Left colon (tissue), 2 donors: ENCODE measurements at regions not wholly inside any gene's neighbourhood (a gene's known extent, or its start where the extent isn't known, plus 50 kb on each side); places are given as distances from the start of the nearest gene placed in this dataset.
"Not testable (repeated sequence)": the region's sequence is repeated elsewhere in the genome, so short reads cannot be mapped to it uniquely, and the experiment has no call there.

Source experiments
- ATAC-seq: fragments of 200-7000 bp; cut with Tn5 transposase; one replicate; pipeline ENCODE4 v1.9.1; 2020; ENCODE audit warnings: mild to moderate bottlenecking, moderate library complexity
- DNase-seq, 2 donors: peaks; one replicate each; pipeline ENCODE4 v3.0.0-alpha.2; 2020
- intact Hi-C, 2 donors: fragments of 100-400 bp; cut with DNase I in 1 of 2; cut with micrococcal nuclease in 1 of 2; formaldehyde crosslinking; loops; one replicate each; pipeline versions ENCODE4 v1.11.2 to v1.14.0; 2022; cut with DNase I, micrococcal nuclease
- donor health status: DM: no; HTN: no; CAD: no.
- donor health status: DM: yes; HTN: yes; CAD: no.

GRCh38 chr2:62415019-62415431 lies 91.0 kb downstream of the TMEM17 start:
- intact Hi-C loops: no loop called here
- no peak for DNase-seq
- ATAC-seq: peak; percentile 16

- DNase-seq (no peak), ATAC-seq (no peak)
- intact Hi-C loops: loop anchor here in 1 of 2 donors (2.0 to 5.0 kb wide), 3 partner anchors 216 to 494 kb away; partner anchors contain the start of gene B3GNT2
Measured at GRCh38 chr2:62413116-62413663, 92.8 kb downstream of the TMEM17 start.

GRCh38 chr2:62412347-62412742 lies 93.7 kb downstream of the TMEM17 start:
- peak; percentile 14 for ATAC-seq

GRCh38 chr2:62410926-62411456 lies 95.0 kb downstream of the TMEM17 start:
- DNase-seq (no peak), ATAC-seq (no peak)
- intact Hi-C loops: loop anchor here in 1 of 2 donors (5.0 kb wide), 2 partner anchors 214 to 419 kb away; partner anchors contain the start of gene B3GNT2

More at GRCh38 chr2:62412347-62412742, 93.7 kb downstream of the TMEM17 start:
- DNase-seq: no peak
- intact Hi-C loops: loop anchor here in 1 of 2 donors (2.0 to 5.0 kb wide), 3 partner anchors 215 to 494 kb away; partner anchors contain the start of gene B3GNT2

GRCh38 chr2:62410015-62410453 lies 96.0 kb downstream of the TMEM17 start:
- DNase-seq (no peak), ATAC-seq (peak; percentile 50)
- intact Hi-C loops: loop anchor here in 1 of 2 donors (5.0 kb wide), 2 partner anchors 213 to 418 kb away; partner anchors contain the start of gene B3GNT2

GRCh38 chr2:62409442-62409841 lies 96.6 kb downstream of the TMEM17 start:
- DNase-seq (no peak), ATAC-seq (no peak)
- intact Hi-C loops: loop anchor here in 1 of 2 donors (10.0 kb wide), 1 partner anchor 415 kb away; no protein-coding TSS in a partner anchor

GRCh38 chr2:62408241-62408677 lies 97.7 kb downstream of the TMEM17 start:
- ATAC-seq (no peak), DNase-seq (no peak)
- intact Hi-C loops: loop anchor here in 1 of 2 donors (10.0 kb wide), 1 partner anchor 413 kb away; no protein-coding TSS in a partner anchor

GRCh38 chr2:62407838-62408237 lies 98.2 kb downstream of the TMEM17 start:
- ATAC-seq: no peak
- DNase-seq: no peak
- intact Hi-C loops: loop anchor here in 1 of 2 donors (10.0 kb wide), 1 partner anchor 413 kb away; no protein-coding TSS in a partner anchor

- intact Hi-C loops: loop anchor here in 1 of 2 donors (10.0 kb wide), 1 partner anchor 413 kb away; no protein-coding TSS in a partner anchor
- ATAC-seq (no peak), DNase-seq (no peak)
Measured at GRCh38 chr2:62407401-62407800, 98.6 kb downstream of the TMEM17 start.

- intact Hi-C loops: loop anchor here in 1 of 2 donors (10.0 kb wide), 1 partner anchor 412 kb away; no protein-coding TSS in a partner anchor
Measured at GRCh38 chr2:62406573-62407043, 99.4 kb downstream of the TMEM17 start.

GRCh38 chr2:62404913-62405312 lies 101.1 kb downstream of the TMEM17 start:
- ATAC-seq (no peak), DNase-seq (no peak)
- intact Hi-C loops: loop anchor here in 1 of 2 donors (10.0 kb wide), 1 partner anchor 410 kb away; no protein-coding TSS in a partner anchor

More at GRCh38 chr2:62406573-62407043, 99.4 kb downstream of the TMEM17 start:
- ATAC-seq (peak; percentile 69), DNase-seq (no peak)

GRCh38 chr2:62402156-62402555 lies 103.8 kb downstream of the TMEM17 start:
- ATAC-seq (no peak), DNase-seq (no peak)
- intact Hi-C loops: loop anchor here in 1 of 2 donors (10.0 kb wide), 1 partner anchor 407 kb away; no protein-coding TSS in a partner anchor

GRCh38 chr2:62398356-62398755 lies 107.6 kb downstream of the TMEM17 start:
- DNase-seq (no peak), ATAC-seq (no peak)
- intact Hi-C loops: no loop called here

GRCh38 chr2:62396880-62397279 lies 109.1 kb downstream of the TMEM17 start:
- no peak for DNase-seq
- no peak for ATAC-seq
- intact Hi-C loops: no loop called here

- no peak for DNase-seq
- ATAC-seq: no peak
- intact Hi-C loops: no loop called here
Measured at GRCh38 chr2:62393293-62393692, 112.7 kb downstream of the TMEM17 start.

GRCh38 chr2:62391696-62392095 lies 114.3 kb downstream of the TMEM17 start:
- ATAC-seq (no peak), DNase-seq (no peak)
- intact Hi-C loops: no loop called here

GRCh38 chr2:62386378-62386777 lies 119.6 kb downstream of the TMEM17 start:
- DNase-seq, ATAC-seq, intact Hi-C loops: not testable (repeated sequence)

GRCh38 chr2:62383846-62384245 lies 122.1 kb downstream of the TMEM17 start:
- DNase-seq (no peak), ATAC-seq (no peak)
- intact Hi-C loops: no loop called here

GRCh38 chr2:62382757-62383156 lies 123.2 kb downstream of the TMEM17 start:
- DNase-seq: no peak
- ATAC-seq: no peak
- intact Hi-C loops: no loop called here

- intact Hi-C loops: no loop called here
- DNase-seq: no peak
- no peak for ATAC-seq
Measured at GRCh38 chr2:62382122-62382521, 123.9 kb downstream of the TMEM17 start.
